DMS53 (cell line): ENCODE measurements at regions not wholly inside any gene's neighbourhood (a gene's known extent, or its start where the extent isn't known, plus 50 kb on each side); places are given as distances from the start of the nearest gene placed in this dataset.
"Not testable (repeated sequence)": the region's sequence is repeated elsewhere in the genome, so short reads cannot be mapped to it uniquely, and the experiment has no call there.

ENCODE experiments used
- DNase-seq: peaks from one replicate; lab custom pipeline; 2025; lab: John Stamatoyannopoulos, UW

DNA sequence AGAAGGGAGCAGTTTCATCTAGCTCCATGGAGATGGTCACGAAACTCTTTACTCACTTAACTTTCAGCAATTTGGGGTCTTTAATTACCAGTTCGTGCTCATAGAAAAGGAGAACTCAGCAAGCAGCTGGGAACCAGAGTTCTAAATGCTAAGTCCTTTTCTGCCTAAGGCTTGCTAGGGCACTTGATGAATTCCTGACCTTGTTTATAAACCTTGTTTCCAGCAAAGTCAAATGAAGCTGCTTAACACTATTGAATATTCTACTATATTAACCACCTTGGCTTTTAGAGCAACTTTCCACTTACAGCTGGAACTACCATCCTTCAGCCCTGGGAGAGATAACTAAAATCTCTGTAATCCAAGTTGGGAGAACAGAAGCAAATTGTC, 79.5 kb upstream of the TSC22D2 start:
- DNase-seq: no peak

DNA sequence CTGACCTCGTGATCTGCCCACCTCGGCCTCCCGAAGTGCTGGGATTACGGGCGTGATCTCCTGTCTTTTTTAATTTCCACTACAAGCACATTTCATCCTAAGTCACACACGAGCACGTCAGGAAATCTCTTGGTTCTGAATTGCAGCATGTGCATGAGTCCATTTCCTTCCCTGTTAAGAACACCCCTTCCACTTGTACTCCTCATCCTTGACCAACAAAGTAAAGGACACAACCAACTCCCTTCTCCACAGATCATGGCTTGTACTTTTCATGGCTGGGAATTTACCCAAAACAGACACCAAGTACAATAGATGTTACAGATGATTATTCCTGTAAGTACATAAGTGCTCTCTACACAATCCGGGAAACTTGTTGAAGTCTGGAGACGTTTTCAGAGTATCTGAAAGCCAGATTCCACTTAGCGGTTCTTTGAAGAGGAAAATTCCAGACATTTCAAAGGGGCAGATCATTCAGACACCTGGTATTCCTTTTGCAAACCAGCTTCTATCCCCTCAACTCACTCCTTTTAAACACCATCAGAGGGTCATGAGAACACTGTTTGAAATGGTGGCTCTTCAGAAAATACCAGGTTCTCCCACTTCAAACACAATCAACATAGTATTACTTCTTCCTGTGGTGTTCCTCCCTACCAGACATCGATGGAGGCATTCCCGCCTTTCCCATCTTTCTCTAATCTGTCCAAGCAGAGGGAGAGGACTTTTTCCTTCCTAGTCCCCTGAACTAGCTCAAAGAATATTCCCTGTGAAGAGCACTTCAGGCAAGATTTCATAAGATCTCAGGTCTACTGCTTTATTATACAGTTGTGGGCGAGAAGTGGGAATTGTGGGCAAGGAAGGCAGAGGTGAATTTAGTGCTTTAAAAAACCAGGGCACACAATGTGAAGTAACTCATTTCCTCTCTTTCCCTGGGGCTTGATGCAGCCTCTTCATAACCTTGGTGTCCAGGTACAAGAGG, 80.1 kb upstream of the TSC22D2 start:
- peak; percentile 27 for DNase-seq

DNA sequence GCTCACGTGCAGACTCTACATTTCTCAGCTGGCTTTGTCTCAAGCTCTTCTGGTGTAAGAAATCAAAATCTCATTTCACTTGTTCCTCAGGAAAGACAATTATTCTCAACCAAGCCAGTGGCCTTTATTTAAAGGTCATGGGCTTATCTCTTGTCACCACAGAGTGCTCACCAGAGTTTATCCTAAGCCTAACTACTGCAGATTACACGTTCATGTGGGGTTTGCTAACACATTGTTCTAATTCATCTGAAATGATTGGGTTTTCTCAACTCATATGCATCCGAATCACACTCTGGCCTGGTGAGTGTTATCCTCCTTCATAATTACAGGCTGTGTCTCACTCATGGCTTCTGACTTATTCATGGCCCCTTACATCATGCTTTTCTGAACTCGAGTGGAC, 83.3 kb upstream of the TSC22D2 start:
- DNase-seq: no peak

DNA sequence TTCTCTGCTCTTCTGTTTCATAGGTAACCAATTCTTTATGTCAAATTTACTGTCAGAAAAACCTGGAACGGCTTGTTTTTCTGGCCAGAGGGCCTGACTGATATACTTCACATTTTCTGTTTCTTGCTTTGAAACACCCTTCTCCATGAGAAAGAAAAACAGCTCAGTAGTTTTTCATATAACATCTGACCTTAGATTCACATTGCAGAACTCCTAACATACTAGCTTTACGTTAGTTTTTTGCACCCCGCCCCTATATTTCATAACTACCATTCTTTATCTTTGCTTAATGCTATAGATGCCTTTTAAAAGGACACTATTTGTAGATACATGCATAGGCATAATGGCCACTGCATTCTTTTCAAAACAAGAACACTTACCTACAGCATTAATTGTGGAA, 83.9 kb upstream of the TSC22D2 start:
- no peak for DNase-seq

DNA sequence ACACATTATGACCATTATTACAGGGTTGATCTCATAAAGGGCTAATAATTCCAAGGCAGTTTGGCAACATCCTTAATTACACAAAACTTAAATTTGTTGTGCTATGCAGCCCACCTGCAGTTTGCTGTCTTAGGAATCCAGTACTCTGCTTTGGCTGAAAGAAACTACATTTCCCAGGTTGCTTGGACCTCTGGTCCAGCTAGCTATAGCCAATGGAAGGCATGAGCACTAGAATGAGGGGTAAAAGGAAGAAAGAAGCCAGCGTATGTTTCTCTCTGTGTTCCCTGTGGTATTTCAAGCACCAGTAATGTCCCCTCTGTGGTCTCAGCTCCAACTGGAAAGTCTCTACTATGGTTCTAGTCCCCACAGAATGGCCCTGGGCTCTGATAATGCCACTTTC, 84.3 kb upstream of the TSC22D2 start:
- no peak for DNase-seq

DNA sequence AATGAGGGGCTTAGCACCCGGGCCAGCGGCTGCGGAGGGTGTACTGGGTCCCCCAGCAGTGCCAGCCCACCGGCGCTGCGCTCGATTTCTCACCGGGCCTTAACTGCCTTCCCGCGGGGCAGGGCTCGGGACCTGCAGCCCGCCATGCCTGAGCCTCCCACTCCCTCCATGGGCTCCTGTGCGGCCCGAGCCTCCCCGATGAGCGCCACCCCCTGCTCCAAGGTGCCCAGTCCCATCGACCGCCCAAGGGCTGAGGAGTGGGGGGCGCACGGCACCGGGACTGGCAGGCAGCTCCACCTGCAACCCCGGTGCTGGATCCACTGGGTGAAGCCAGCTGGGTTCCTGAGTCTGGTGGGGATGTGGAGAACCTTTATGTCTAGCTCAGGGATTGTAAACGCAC, 85.0 kb upstream of the TSC22D2 start:
- not testable (repeated sequence) for DNase-seq

DNA sequence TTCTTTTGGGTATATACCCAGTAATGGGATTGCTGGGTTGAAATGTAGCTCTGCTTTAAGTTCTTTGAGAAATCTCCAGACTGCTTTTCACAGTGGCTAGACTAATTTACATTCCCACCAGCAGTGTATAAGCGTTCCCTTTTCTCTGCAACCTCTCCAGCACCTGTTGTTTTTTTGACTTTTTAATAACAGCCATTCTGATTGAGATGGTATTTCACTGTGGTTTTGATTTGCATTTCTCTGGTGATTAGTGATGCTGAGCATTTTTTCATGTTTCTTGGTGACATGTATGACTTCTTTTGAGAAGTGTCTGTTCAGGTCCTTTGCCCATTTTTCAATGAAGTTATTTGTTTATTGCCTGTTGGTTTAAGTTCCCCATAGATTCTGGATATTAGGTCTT, 87.1 kb upstream of the TSC22D2 start:
- DNase-seq: not testable (repeated sequence)

DNA sequence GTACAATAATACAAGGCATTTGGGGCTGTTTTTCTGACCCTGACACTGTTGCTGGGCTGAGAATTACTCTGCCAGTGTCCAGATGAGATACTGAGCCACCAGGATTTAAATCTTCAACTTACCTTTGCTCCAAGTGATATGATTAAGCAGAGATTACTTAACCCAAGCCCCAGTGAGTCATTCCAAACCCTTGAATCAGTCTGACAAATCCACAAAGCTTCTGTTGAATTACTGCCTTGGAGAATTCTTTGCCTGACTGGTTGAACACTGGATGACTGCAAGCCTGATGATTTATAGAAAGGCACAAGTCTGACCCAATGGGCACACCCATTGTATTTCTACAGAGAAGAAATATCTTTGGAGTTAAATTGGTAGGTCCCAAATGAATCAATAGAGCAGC, 88.2 kb upstream of the TSC22D2 start:
- DNase-seq: peak; percentile 77

DNA sequence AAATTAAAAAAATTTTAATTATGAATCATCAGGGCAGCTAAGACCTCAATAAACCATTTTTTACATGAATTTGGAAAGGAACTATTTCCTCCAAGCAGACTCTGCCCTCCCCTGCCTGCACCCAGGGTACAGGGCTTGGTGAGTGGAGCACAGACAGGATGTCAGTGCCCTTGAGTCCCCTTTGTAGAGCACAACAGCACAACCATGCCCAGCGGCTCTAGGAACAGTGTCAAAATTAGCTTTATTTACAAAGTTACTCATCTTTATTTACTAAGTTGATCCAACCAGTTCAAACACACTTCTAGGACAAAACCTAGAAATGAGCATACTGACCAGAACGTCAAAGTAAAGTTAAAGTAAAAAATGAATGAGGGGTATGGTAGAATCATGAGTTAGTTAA, 90.6 kb upstream of the TSC22D2 start:
- DNase-seq: peak; percentile 92

DNA sequence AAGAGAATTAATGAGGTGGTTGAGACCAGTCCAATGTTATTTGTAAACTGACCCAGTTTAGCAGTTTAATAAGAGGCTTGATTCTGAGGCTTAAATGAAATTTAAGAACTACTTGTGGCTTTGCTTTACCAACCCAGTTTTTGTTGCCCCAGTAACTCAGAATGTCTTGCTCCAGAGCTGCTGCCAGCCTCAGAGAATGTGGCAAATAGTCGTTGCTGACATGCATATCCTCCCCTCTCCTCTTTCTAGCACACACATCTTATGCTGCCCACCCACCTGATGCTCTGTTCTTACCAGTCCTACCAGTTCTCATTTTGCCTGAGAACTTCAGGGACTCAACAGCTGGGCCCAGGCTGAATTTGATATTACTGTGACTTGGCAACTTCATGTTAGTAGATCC, 92.4 kb upstream of the TSC22D2 start:
- peak; percentile 16 for DNase-seq

DNA sequence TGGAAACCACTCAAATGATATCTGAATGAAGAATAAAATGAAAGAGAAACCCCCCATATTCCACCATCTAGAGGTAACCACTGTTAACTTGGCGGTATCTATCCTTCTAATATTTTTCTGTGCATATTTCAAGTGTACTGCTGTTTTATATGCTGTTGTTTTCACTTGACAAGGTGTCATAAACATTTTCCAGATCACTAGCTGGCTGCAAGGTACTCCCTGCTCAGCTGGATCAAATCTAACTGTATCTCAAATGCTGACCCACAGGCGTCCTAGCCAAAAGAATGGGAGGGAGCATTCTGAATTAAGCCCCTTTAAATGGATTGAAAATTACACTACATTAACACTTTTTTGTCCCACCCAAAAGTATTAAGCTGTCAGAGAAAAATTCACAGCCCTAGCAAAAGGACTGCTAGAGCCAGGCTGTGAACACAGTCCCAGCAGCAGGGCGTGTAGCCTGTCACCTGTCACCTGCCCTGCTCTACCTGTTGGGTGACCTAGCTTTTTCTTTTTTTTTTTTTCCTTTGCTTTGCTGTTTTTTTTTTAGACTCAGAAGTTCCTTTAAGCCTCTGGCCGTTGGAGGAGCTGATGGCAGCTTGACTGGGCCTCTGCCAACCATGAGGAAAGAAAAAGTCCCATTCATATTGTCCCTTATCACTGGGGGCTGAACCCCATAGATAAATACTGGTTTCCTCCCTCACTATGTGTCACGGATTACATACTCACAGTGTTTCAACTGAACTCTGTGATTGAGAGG, 93.7 kb upstream of the TSC22D2 start:
- peak; percentile 88 for DNase-seq

DNA sequence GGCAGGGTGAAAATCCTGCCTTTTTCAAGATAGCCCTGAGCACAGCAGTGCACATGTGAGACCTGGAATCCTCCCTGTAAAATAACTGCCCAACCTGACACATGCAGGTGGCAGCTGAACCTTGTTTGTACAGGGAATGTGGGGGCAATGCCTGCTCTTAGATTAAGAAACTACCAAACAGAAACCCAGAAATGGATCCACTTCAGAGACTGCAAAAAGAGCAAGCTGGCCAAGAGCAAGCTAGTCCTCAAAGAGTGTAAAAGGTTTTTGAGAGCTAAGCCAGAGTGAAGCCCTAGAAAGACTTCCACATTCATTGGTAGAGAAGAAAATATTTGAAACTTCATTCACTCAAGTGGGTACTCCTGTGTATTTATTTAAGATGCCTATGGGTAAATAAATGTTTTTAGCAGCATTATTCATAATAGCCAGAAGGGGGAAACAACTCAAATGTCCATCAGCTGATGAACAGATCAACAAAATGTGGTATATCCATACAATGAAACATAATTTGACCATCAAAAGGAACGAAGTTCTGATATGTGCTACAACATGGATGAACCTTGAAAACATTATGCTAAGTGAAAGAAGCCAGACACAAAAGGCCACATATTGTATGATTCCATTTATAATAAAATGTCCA, 96.0 kb upstream of the TSC22D2 start:
- peak; percentile 68 for DNase-seq

DNA sequence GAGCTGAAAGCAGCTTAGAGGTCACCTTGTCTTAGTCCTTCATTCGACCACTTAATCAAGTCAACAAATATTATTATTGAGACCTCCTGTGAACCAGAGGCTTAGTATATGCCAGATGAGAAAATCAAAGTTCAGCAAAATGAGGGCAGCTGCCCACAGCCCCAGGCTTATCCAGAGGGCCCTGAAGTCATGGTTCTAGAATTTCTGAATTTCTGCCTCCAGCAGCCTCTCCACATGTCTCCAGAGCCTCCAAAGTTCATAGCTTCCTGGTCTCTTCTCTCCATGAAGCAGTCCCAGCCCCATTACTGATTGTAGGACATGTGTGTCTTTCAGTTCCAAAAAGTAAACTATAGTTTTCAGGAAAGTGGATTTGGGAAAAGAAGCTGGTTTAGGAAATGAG, 96.9 kb upstream of the TSC22D2 start:
- DNase-seq: no peak

DNA sequence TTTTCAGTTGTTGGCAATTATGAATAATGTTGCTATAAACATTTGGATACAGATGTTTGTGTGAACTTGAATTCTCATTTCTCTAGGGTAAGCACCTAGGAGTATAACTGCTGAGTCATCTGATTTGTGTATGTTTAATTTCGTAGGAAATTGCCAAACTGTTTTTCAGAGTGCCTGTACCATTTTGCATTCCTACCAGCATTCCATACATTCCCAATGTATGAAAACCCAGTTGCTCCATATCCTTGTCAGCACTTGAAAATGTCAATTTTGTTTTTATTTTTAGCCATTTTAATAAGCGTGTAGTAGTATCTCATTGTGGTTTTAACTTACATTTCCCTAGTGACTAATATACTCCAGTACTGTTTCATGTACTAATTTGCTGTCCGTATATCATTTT, 98.5 kb upstream of the TSC22D2 start:
- no peak for DNase-seq

DNA sequence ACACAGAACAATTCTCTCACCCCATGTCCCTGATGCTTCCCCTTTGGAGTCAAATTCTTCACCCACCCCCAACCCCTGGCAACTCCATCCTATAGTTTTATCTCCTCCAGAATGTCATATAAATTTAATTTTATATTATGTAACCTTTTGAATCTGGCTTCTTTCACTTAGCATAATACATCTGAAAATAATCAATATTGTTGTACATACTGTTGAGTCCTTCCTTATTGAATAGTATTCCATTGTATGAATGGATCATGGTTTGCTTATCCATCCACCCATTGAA, 98.9 kb upstream of the TSC22D2 start:
- DNase-seq: no peak

DNA sequence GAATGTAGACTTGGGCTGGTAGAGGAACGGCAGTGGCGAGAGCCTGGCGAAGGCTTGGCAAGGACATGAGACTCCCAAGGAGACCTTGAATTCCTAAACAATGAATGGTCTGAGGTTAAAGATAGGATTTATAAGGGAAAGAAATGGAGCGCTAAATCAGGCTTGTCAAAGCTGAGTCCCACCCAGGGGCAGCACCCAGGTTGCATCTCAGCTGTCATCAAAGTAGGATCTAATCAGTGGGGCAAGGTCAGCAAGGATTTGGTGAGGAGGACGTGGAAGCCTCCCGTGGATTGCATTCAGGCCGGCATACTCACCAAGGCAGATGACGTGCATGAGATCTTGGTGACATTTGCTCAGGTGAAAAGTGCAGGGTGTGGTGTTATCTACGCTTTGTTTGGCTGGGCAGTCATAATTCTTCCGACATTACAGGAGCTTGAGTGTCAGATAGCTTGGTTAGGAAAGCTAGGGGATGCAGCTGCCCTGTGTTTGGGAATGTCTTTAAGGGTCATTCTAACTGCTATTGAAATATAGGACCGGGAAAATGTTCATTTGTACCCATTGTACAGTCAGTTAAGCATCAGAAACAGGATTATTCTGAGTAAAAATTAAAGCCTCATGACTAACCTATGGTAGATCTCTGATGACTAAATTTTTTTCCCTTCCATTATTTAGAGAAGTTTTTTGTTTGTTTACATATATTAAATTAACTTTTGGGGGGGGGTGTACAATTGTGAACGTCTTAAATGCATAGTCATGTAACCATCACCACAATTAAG, 99.4 kb upstream of the TSC22D2 start:
- DNase-seq: no peak

DNA sequence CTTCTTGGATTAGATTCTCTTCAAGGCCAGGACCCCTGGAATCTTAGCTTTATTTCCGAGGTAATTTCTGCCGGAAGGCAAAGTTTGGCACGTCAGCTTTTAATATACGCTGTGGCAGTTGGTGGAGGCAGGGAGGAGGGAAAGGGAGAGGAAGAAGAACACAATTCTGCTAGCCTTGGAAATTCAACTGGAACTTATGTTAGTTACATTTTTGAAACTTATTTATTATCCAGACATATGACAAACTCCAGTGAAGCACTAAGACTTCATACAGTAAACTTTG, 100.1 kb upstream of the TSC22D2 start:
- no peak for DNase-seq

DNA sequence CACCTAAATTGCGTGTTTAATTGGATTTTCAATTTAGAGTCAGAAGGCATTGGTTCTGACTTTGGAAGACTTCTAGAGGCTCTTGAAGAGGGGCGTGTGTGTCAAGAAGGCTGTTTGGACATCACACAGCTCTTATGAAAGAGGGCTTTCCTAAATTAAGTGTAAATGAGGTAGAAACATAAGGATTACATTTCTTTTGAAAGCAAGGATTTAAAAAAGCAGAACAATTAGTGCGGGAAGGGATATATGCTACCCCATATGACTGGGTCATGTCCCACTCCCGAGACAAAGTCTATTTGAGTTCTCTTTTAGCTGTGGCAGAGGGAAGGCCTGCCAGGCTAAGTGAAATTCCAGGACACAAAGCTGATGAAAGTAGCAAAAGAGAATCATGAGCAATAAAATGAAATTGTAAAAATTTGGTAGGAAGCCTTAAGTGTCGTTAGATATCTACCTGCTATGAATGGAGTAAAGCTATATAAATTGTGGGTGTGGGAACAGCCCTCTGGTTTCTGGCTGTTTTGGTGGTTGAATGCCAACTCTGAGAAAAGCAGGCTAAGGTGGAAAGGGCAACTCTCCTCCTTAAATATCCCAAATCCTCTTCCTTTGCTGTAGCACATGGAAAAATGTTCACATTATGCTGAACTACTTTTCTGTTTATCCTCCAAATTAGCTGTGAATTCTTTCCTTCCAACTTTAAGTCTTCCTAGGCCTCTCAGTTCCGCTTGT, 100.6 kb upstream of the TSC22D2 start:
- DNase-seq: no peak

DNA sequence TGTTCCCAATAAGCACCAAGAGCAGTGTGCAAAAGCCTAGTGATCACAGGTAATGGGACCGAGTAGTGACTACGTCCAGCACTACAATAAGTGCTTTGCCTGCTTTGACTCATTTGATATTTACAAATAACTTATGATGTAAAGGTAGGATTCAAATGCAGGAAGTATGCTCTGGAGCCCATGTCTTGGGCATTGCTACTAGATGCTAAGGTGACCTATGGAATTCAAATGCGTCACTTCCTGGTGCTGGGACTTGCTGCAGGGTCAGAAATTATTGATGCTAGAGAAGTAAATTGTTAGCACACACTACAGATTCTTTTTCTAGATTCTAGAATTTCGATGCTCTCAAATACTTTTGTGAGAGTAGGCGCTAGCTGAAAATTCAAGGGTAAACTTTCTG, 101.2 kb upstream of the TSC22D2 start:
- DNase-seq: peak; percentile 26

DNA sequence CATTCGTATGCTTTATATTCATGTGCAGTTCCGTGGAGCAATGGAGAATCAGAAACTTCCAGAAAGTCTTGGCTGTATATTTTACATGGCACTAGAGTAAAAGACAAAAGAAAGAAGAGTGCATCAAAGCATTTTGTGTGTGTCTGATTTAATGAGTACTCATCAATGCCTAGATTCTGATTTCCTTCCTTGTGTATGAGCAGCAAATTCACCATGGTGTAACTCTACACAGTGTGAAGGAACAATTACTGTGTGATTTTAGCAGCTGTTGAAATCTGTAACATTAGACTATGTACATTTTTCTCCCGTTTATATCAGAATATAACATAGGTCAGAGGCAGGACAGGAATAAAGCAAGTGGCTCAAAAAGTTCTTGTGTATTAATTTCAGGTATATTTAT, 102.0 kb upstream of the TSC22D2 start:
- no peak for DNase-seq

DNA sequence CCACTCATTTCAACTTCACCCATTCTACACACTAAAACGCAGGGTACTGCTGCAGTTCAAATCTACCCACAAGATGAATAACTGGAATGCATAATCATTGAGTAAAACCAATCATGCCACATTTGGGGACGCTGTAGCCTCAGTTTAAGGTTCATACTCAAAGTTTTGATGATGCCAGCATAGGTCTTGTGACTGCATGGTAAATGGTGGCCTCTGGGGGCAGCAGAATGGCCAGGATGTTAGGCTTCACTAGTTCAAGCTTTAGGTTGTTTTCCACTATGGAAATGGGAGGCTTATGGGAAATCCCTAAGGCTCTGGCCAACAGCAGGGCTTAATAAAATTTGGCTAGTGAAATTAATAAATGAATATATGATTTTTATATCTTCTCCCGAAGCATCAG, 104.3 kb upstream of the TSC22D2 start:
- DNase-seq: peak; percentile 63

DNA sequence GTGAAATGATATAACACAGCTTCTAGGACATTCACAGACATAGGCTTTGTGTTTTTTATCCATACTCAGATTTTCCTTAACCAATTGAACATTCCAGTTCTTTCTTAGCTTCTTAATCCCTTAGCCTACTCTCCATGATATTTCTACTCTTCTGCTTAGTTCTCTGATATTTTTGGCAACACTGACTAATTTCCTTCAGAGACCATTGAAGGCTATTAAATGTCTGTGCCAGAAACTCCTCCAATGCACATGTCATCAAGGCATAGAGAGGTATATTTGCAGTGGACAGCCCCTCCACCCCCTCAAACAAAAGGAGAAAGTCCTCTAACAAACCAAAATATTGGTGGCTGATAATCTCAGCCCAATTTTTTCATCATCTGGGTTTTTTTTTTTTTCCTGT, 105.9 kb upstream of the TSC22D2 start:
- no peak for DNase-seq
